ENCODE measurements at regions not wholly inside any gene's neighbourhood (a gene's known extent, or its start where the extent isn't known, plus 50 kb on each side); places are given as distances from the start of the nearest gene placed in this dataset.

DNA sequence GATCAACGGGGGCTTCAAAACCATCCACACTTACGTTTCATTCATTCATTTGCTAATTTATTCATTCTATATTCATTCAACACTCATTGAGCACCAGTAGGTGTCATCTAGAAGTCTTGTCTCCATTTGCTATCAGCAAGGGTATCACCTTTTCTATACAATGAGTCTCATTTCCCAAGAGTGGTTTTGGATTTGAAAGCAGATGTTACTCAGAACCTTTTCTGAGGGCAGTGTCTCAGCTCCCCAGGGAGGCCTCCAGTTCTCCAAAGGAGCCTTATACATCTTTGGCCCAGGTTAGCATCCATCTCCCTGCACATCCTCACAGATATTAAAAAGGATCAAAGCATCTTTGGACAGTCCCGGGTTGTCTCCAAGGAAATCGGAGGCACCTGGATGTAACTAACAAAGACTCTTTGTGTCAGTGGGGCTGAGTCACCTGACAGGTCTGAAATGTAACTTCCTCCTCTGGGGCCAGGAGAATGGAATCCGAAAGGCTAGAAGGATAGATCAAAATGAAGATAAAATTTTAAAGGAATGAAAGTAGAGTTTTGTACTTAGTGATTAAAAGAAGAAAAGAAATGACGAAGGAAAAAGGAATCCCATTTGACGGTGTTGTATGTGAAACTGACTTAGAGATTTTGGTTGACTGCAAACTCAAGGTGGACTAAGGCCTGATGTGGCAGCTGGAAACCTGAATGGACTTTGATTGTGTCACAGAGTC, 103.0 kb downstream of the VCPKMT start:
- TF ChIP-seq EZH2 (IDR thresholded peaks at IDR 0.05; ENCODE audit: insufficient read depth, poor library complexity, severe bottlenecking) (no peak), EZH2phosphoT487 (IDR thresholded peaks at IDR 0.05; ENCODE audit: insufficient read depth, low read depth) (no peak)
